GM12892 (cell line): ENCODE measurements at regions not wholly inside any gene's neighbourhood (a gene's known extent, or its start where the extent isn't known, plus 50 kb on each side); places are given as distances from the start of the nearest gene placed in this dataset.
"Not testable (repeated sequence)": the region's sequence is repeated elsewhere in the genome, so short reads cannot be mapped to it uniquely, and the experiment has no call there.

Experiments used
- DNase-seq: peaks from one replicate; pipeline ENCODE4 v3.0.0; 2011; ENCODE audit not compliant: insufficient read length
- FAIRE-seq: peaks from 2 replicates; lab custom pipeline; 2011; peaks lifted over from hg19 to GRCh38; lab: Jason Lieb, UNC
- POLR2A ChIP-seq: IDR thresholded peaks from 2 replicates; pipeline ENCODE4 v1.6.1; 2011; ENCODE audit warnings: low read depth, low read length, control low read depth
- POLR2AphosphoS5 ChIP-seq: IDR thresholded peaks from 2 replicates; pipeline ENCODE4 v1.6.1; 2011; ENCODE audit warnings: low read depth, low read length, control low read depth
- TAF1 ChIP-seq: IDR thresholded peaks from 2 replicates; pipeline ENCODE4 v1.6.1; 2011; ENCODE audit warnings: low read depth, mild to moderate bottlenecking, control low read depth, low read length, borderline replicate concordance

DNA sequence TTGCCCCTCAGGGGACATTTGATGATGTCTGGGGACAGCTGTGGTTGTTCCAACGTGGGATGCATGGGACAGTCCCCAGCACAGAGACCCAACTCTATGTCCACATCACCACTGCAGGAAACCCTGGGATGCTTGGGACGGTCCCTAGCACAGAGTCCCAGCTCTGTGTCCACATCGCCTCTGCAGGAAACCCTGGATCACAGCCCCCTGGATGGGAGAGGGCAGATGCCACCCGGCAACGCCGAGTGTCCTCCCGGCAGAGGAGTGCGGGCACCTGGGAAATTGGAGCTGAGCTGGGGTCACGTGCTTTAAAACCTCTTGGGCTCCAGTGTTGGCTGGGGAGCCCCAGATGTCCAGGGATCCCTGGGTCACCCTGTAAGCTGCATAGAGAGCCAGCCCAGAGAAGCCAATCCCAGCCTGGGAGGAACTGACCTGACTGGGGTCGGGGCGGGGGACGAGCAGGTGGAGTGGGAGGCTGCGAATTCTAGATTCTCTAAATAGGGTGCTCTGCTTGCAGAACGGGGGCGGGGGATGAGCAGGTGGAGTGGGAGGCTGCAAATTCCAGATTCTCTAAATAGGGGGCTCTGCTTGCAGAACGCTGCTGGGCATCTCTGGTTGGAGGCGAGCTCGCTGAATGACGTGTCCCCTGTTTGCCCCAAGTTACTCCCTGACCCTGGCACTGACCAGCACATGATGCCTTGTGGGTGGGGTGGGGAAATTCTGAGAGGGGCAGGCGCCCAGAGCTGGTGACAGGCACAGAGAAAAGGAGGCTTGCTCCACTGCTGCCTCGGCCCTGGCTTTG is 1197.8 kb downstream of the BRD1 start:
- FAIRE-seq: no peak
- TF ChIP-seq POLR2A (no peak), TAF1 (no peak), POLR2AphosphoS5 (no peak)
- DNase-seq: no peak

DNA sequence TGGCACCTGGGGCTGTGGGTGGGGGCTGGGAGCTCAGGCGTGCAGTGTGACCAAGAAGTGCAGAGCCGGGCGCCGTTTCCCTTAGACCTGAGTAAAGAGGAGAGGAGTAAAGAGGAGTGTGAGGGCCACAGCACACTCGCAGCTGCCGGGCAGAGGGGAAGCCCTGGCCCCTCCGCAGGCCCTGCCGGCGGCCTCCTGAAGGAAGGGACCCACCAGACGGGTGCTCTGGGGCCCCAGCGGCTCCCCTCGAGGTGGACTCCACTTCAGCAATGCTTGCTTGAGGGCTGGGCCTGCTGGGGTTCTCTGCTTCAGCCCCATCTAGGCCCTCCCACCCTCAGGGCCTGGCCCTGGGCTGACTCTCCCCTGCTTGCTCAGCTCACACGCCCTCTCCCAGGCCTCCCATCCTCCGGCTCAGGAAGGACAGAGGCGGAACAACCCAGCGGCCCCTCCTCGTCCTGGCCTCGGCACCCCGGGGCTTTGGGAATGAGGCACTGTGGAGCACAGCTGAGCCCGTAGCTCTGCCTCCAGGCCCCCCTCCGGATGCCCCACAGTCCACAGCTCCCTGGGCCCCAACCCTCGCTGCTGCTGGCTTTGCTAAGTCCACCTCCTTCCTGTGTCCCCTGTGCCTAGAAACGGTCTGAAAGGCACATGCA is 1198.7 kb downstream of the BRD1 start:
- DNase-seq (no peak), FAIRE-seq (no peak)
- TF ChIP-seq POLR2A (no peak), TAF1 (no peak), POLR2AphosphoS5 (no peak)

DNA sequence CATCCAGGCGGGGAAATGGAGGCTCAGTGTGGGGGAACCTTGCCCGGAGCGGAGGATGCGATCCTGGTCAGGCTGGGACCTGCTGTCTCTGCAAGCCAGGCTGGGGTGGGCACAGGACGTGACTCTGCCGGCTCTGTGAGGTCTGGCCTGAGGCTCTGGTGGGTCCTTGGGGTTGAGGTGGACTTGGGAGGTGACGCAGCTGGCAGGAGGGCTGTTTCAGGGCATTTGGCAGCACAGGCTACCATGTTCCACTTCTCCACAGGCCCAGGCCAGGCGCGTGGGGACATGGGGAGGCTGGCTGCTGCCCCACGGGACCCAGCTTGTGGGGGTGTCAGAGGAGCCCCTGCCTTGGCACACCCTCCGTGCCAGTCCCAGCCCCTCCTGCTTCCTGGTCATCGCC is 1199.7 kb downstream of the BRD1 start:
- DNase-seq: no peak
- TF ChIP-seq POLR2A (no peak), TAF1 (no peak), POLR2AphosphoS5 (no peak)

GRCh38 chr22:48627203-48627602 is 1200.5 kb downstream of the BRD1 start:
- no peak for TF ChIP-seq POLR2A
- no peak for TF ChIP-seq POLR2AphosphoS5
- no peak for TF ChIP-seq TAF1
- DNase-seq (no peak), FAIRE-seq (no peak)

More for the DNA sequence above, 1199.7 kb downstream of the BRD1 start:
- no peak for FAIRE-seq

GRCh38 chr22:48624401-48624800 is 1203.3 kb downstream of the BRD1 start:
- FAIRE-seq: no peak
- TF ChIP-seq TAF1 (no peak), POLR2A (no peak), POLR2AphosphoS5 (no peak)
- no peak for DNase-seq

GRCh38 chr22:48622891-48623545 is 1204.7 kb downstream of the BRD1 start:
- no peak for TF ChIP-seq TAF1
- TF ChIP-seq POLR2A: no peak
- no peak for TF ChIP-seq POLR2AphosphoS5
- DNase-seq (no peak), FAIRE-seq (no peak)

GRCh38 chr22:48621085-48621484 is 1206.6 kb downstream of the BRD1 start:
- DNase-seq: no peak
- no peak for TF ChIP-seq TAF1
- no peak for TF ChIP-seq POLR2AphosphoS5
- TF ChIP-seq POLR2A: no peak
- no peak for FAIRE-seq

DNA sequence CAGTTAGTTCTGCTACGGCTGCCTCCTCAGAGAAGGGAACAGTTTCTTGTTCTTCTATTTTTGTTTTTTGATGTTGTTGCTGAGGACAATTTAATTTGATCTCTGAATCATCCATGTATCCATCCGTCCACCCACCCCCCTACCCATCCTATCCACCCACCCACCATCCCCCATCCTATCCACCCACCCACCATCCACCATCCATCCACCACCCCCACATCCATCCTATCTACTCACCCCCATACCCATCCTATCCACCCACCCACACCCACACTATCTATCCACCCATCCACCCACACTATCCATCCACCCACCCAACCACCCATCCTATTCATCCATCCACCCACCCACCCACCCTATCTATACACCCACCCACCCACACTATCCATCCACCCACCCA is 1207.2 kb downstream of the BRD1 start:
- not testable (repeated sequence) for FAIRE-seq, DNase-seq

- TF ChIP-seq POLR2AphosphoS5 (no peak), TAF1 (no peak), POLR2A (no peak)
- DNase-seq: no peak
- no peak for FAIRE-seq
Observed at GRCh38 chr22:48619721-48620120, 1208.0 kb downstream of the BRD1 start.

- FAIRE-seq: no peak
- DNase-seq: no peak
- TF ChIP-seq POLR2A: no peak
- no peak for TF ChIP-seq TAF1
- no peak for TF ChIP-seq POLR2AphosphoS5
Observed at GRCh38 chr22:48618326-48618725, 1209.3 kb downstream of the BRD1 start.

DNA sequence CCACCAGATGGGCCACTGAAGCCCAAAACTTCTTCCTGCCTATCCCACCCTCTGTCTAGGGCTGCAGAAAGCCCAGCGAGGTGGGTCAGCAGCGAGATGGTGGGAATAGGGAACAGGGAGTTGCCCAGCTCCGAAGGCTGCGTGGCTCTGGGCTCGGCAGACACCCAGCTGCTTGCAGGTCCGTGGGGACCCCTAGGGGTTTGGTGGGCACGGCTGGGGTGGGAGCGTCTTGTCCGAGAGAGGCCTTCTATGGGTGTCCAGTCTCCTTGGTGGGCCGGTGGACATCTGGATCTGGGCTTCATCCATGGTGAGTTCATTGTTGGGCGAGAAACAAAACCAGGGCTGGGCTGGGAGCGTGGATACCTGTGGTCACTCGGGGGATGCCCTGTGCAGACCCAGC is 1211.0 kb downstream of the BRD1 start:
- FAIRE-seq (no peak), DNase-seq (no peak)
- no peak for TF ChIP-seq TAF1
- TF ChIP-seq POLR2A: no peak
